Naive thymus-derived CD4-positive, alpha-beta T cell (primary cell): ENCODE measurements at regions not wholly inside any gene's neighbourhood (a gene's known extent, or its start where the extent isn't known, plus 50 kb on each side); places are given as distances from the start of the nearest gene placed in this dataset.
"Not testable (repeated sequence)": the region's sequence is repeated elsewhere in the genome, so short reads cannot be mapped to it uniquely, and the experiment has no call there.

Experiments used
- ATAC-seq: fragments of 150-1000 bp; cut with Tn5 transposase; 2 replicates; pipeline ENCODE4 v1.10.0; 2021; ENCODE audit warnings: mild to moderate bottlenecking, moderate library complexity
- CTCF ChIA-PET: fragments of 350-600 bp; sonication (Branson Sonifier 250); formaldehyde crosslinking; loops from one replicate; lab custom pipeline; 2021; ENCODE audit warnings: antibody characterized with exemption; lab: Charles Lee
- POLR2A ChIA-PET: fragments of 350-600 bp; sonication (Branson Sonifier 250); formaldehyde crosslinking; loops from one replicate; lab custom pipeline; 2021; ENCODE audit warnings: antibody characterized with exemption, inconsistent platforms; lab: Charles Lee
- DNase-seq, 9 donors: peaks; one replicate each; pipeline versions ENCODE4 v3.0.0 to v3.0.0-alpha.2; 2020 to 2022; ENCODE audit warnings: mixed read lengths in 1 of 9
- H3K27ac ChIP-seq: one replicate; pipeline ENCODE4 v1.7.0; 2013; ENCODE audit warnings: mild to moderate bottlenecking, low read depth, low read length, moderate library complexity
- H3K27me3 ChIP-seq, 2 donors: one replicate each; pipeline ENCODE4 v1.7.0; 2013; ENCODE audit warnings: low read length in 2 of 2, mild to moderate bottlenecking in 2 of 2, moderate library complexity in 2 of 2; ENCODE audit not compliant: control insufficient read depth in 2 of 2, insufficient read depth in 2 of 2
- H3K36me3 ChIP-seq, 3 experiments: 1 replicate in 2 of 3; 2 replicates in 1 of 3; pipeline ENCODE4 v1.7.0; 2013; ENCODE audit warnings: low read length in 3 of 3, mild to moderate bottlenecking in 3 of 3, moderate library complexity in 1 of 3; ENCODE audit not compliant: insufficient read depth in 3 of 3, control insufficient read depth in 2 of 3
- H3K4me1 ChIP-seq, 2 donors: one replicate each; pipeline ENCODE4 v1.7.0; 2013; ENCODE audit warnings: low read length in 2 of 2, mild to moderate bottlenecking in 2 of 2, moderate library complexity in 1 of 2; ENCODE audit not compliant: control insufficient read depth in 2 of 2, insufficient read depth in 2 of 2
- H3K4me3 ChIP-seq: 2 replicates; pipeline ENCODE4 v1.7.0; 2013; ENCODE audit warnings: mild to moderate bottlenecking, low read length
- H3K9me3 ChIP-seq, 3 experiments: 1 replicate in 2 of 3; 2 replicates in 1 of 3; pipeline ENCODE4 v1.7.0; 2013; ENCODE audit warnings: low read length in 3 of 3; ENCODE audit not compliant: control insufficient read depth in 2 of 3
- H3K27ac Mint-ChIP-seq, 9 donors: one replicate each; pipeline ENCODE4 v1.8.0; 2020 to 2022; ENCODE audit warnings: mixed read lengths in 9 of 9, mild to moderate bottlenecking in 8 of 9, moderate library complexity in 5 of 9, inconsistent platforms in 2 of 9
- H3K27me3 Mint-ChIP-seq, 5 donors: one replicate each; pipeline ENCODE4 v1.8.0; 2021 to 2022; ENCODE audit warnings: mixed read lengths in 5 of 5, mild to moderate bottlenecking in 1 of 5
- H3K36me3 Mint-ChIP-seq, 5 donors: one replicate each; pipeline ENCODE4 v1.8.0; 2020 to 2022; ENCODE audit warnings: mixed read lengths in 5 of 5, mild to moderate bottlenecking in 3 of 5, inconsistent platforms in 1 of 5
- H3K4me1 Mint-ChIP-seq, 7 donors: one replicate each; pipeline ENCODE4 v1.8.0; 2020 to 2022; ENCODE audit warnings: mixed read lengths in 7 of 7, mild to moderate bottlenecking in 3 of 7, inconsistent platforms in 1 of 7
- H3K4me3 Mint-ChIP-seq, 10 donors: one replicate each; pipeline ENCODE4 v1.8.0; 2020 to 2022; ENCODE audit warnings: mild to moderate bottlenecking in 10 of 10, mixed read lengths in 10 of 10, moderate library complexity in 6 of 10, inconsistent platforms in 2 of 10
- H3K9me3 Mint-ChIP-seq, 11 donors: one replicate each; pipeline ENCODE4 v1.8.0; 2020 to 2022; ENCODE audit warnings: mixed read lengths in 11 of 11, mild to moderate bottlenecking in 4 of 11, inconsistent platforms in 1 of 11, moderate library complexity in 1 of 11
- intact Hi-C, 2 donors: fragments of 100-400 bp; cut with micrococcal nuclease; formaldehyde crosslinking; loops; one replicate each; pipeline ENCODE4 v1.15.1; 2023

DNA sequence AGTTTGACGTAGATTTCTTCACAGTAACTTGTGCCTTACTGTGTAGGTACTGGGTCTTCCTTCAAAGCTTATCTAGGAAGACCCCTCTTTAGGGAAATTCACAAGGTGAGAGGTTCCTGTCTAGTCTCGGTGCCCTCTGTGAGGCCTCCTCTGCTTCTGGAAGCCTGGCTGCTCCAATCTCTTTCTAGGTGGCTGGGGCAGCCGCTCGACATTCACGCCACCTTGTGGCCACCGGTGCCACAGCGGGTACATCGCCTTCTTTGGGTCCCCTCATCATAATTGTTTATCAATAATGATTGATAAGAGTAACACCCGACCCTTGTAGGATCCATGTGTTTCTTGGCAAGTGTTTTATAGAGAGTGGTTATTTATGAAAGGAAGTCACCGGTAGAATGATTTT, 80.8 kb upstream of the GOLGA6L22 start:
- H3K27ac ChIP-seq, H3K27ac Mint-ChIP-seq, H3K36me3 ChIP-seq, H3K4me3 ChIP-seq, H3K36me3 Mint-ChIP-seq, H3K9me3 Mint-ChIP-seq, DNase-seq, intact Hi-C loops, H3K27me3 ChIP-seq, H3K27me3 Mint-ChIP-seq, POLR2A ChIA-PET, H3K4me1 Mint-ChIP-seq, H3K4me3 Mint-ChIP-seq, H3K9me3 ChIP-seq, H3K4me1 ChIP-seq, CTCF ChIA-PET: not testable (repeated sequence)
- ATAC-seq = peak; percentile 46

DNA sequence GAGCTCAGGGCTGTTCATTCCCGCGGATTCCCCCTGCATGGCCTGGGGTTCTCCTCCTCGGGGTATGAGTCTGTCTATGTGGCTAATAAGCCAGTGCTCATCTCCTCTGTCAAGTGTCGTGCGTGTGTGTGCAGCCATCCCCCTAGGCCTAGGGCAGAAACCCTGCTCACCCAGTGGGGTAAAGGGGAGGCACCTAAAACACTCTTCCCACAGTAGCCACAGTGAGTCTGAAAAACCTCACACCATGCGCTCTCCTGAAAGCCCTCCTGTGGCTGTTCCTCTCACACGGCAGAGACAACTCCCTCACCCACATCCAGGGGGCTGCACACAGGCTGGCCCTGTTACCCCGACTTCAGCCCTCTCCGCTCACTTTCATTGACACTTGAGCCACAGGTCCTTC, 71.0 kb upstream of the GOLGA6L22 start:
- POLR2A ChIA-PET, H3K27ac Mint-ChIP-seq, DNase-seq, H3K4me3 ChIP-seq, intact Hi-C loops, H3K27me3 ChIP-seq, CTCF ChIA-PET, H3K27ac ChIP-seq, H3K4me1 ChIP-seq, H3K9me3 ChIP-seq, H3K36me3 ChIP-seq, H3K27me3 Mint-ChIP-seq, ATAC-seq, H3K4me1 Mint-ChIP-seq, H3K4me3 Mint-ChIP-seq, H3K36me3 Mint-ChIP-seq, H3K9me3 Mint-ChIP-seq: not testable (repeated sequence)

DNA sequence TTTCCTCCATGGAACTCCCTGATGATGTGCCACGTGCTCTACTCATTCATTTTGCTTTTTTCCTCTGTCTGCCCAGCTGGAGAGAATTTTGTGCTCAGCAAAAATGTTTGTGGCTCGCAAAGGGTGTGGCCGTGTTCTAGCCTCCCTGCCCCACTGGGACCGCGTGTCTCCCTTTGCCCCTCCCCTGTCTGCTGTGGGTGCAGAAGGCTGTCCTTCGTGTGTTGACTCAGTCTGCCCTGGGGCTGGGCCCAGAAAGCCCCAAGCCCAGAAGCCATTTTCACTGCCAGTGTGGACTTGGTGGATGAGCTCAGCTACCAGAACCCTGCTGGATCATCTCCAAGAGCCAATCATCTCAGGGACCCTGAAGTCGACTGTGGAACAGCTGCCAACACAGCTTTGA, 70.3 kb upstream of the GOLGA6L22 start:
- H3K4me3 Mint-ChIP-seq, H3K4me1 Mint-ChIP-seq, H3K27ac Mint-ChIP-seq, H3K4me1 ChIP-seq, CTCF ChIA-PET, DNase-seq, H3K27me3 ChIP-seq, H3K36me3 ChIP-seq, H3K27ac ChIP-seq, H3K27me3 Mint-ChIP-seq, H3K4me3 ChIP-seq, H3K9me3 Mint-ChIP-seq, H3K36me3 Mint-ChIP-seq, intact Hi-C loops, H3K9me3 ChIP-seq, POLR2A ChIA-PET: not testable (repeated sequence)
- ATAC-seq = peak; percentile 31

DNA sequence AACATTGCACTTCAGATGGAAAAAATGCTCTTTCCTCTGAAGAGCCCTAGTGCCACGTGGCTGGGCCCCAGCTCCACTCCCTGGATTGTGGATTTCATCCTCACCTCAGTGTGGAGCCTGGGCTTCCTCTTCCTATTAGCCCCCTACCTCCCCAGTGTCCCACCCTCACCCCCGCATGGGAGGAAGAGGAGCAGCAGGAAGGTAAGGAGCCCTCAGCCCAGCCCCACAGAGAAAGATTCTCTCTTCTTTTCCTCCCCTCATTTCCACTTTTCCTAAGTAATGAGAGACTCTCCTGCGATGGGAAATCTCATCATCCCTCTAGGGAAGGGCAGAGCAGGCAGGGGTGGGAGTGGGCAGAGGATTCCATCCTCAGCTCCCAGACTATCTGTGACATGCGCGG, 57.5 kb upstream of the GOLGA6L22 start:
- H3K9me3 Mint-ChIP-seq, H3K4me1 Mint-ChIP-seq, intact Hi-C loops, H3K27me3 ChIP-seq, H3K27ac ChIP-seq, H3K4me3 Mint-ChIP-seq, H3K27ac Mint-ChIP-seq, H3K36me3 ChIP-seq, H3K36me3 Mint-ChIP-seq, H3K4me3 ChIP-seq, H3K27me3 Mint-ChIP-seq, DNase-seq, H3K9me3 ChIP-seq, CTCF ChIA-PET, ATAC-seq, H3K4me1 ChIP-seq, POLR2A ChIA-PET: not testable (repeated sequence)

DNA sequence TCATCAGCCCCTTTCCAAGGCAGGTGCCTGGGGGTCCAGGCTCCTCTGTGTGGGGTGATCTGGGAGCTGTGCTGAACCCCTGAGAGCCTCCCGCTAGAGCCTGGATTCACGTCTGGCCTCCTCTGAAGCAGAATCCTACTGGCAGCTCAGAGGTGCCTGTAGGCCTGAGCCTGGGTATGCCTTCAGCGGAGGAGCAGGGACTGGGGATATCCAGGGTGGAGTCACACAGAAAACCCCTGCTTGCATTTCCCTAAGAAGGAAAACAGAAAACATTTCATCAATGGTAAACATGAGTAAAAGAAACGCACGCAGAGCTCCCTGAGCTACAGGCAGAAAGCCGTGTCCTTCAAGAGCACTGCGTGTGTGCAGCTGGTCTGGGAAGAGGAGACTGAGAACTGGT, 57.0 kb upstream of the GOLGA6L22 start:
- H3K36me3 Mint-ChIP-seq, H3K4me1 ChIP-seq, H3K27me3 Mint-ChIP-seq, DNase-seq, H3K4me3 ChIP-seq, H3K4me1 Mint-ChIP-seq, CTCF ChIA-PET, H3K4me3 Mint-ChIP-seq, H3K27me3 ChIP-seq, H3K36me3 ChIP-seq, intact Hi-C loops, H3K9me3 ChIP-seq, H3K27ac ChIP-seq, ATAC-seq, H3K9me3 Mint-ChIP-seq, H3K27ac Mint-ChIP-seq, POLR2A ChIA-PET: not testable (repeated sequence)

DNA sequence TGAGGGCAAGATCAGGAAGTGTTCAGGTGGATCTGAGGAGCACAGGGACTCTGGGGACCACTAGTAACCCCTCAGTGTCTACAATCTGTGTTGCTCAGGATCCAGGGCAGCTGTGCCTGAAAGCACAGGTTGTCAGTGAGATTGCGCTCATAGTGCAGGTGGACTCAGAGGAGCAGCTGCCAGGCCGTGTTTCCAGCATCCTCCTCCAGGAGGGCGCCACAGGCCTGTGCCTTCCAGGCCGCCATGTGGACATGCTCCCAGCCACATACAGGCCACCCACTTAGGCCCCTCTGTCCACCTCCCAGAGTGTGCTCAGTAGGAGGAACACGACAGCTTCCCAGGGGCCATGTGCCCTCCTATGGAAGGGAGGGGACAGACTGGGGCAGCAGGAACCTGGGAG, 52.9 kb upstream of the GOLGA6L22 start:
- H3K36me3 ChIP-seq, H3K9me3 Mint-ChIP-seq, H3K27me3 ChIP-seq, H3K4me3 Mint-ChIP-seq, H3K4me1 Mint-ChIP-seq, intact Hi-C loops, H3K9me3 ChIP-seq, H3K27me3 Mint-ChIP-seq, H3K4me3 ChIP-seq, H3K36me3 Mint-ChIP-seq, DNase-seq, H3K4me1 ChIP-seq, H3K27ac ChIP-seq, H3K27ac Mint-ChIP-seq, ATAC-seq, POLR2A ChIA-PET, CTCF ChIA-PET: not testable (repeated sequence)
